GM18502 (cell line): ENCODE measurements at regions not wholly inside any gene's neighbourhood (a gene's known extent, or its start where the extent isn't known, plus 50 kb on each side); places are given as distances from the start of the nearest gene placed in this dataset.

Source experiments
- ATAC-seq: cut with Tn5 transposase; IDR thresholded peaks from one replicate; pipeline ENCODE4 v1.9.1; 2021; ENCODE audit warnings: mild to moderate bottlenecking; ENCODE audit not compliant: unreplicated experiment, poor library complexity

DNA sequence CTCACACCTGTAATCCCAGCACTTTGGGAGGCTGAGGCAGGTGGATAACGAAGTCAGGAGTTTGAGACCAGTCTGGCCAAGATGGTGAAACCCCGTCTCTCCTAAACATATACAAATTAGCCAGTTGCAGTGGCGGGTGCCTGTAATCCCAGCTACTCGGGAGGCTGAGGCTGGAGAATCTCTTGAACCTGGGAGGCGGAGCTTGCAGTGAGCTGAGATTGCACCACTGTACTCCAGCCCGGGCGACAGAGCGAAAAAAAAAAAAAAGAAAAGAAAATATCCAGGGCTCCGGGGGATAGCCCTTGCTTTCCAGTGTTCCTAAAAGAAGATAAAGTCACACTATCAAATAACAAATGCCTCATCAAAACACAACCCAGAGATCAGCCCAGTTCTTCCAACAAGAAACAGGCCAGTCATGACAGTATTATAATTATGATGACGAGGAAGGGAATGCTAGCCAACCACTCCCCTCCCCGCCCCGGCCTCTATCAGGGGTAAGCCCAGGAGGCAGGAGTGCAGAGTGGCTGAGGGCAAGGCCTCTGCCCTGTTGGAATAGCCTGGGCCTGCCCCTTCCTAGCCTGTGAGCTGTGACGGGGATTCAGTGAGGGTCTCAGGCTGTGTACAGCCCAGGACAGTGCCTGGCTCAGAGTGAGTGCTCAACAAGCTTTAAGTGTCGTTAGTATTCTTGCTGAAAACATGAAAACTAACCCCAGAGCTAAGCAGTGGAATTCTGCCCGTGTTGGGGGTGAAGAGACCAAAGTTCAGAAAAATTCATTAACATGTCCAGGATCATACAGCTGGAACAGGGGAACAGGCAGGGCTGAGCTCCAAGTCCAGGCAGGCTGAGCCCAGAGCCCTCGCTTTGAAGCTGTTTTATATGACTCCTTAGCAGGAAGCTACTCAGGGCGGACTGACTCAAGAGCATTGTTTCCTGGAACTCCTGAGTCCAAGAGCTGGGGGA, 54.3 kb downstream of the FAM241B start:
- no peak for ATAC-seq

DNA sequence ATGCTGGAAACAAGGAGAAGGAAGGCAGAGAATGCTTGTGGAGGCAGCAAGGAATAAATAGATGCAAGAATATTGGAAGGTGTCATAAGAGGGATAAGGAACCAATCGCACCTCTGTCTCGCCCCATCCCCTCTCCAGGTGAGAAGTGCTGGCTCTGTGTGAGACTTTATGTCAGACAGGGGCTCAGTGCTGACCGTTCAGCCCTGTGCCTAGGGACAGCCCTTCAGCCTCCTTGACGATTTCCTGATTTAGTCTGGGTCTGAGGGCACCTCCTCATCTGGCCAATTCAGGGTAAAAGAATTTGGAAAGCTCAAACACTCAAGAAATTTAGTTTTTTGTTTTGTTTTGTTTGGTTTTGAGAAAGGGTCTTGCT, 54.9 kb downstream of the FAM241B start:
- ATAC-seq = no peak

DNA sequence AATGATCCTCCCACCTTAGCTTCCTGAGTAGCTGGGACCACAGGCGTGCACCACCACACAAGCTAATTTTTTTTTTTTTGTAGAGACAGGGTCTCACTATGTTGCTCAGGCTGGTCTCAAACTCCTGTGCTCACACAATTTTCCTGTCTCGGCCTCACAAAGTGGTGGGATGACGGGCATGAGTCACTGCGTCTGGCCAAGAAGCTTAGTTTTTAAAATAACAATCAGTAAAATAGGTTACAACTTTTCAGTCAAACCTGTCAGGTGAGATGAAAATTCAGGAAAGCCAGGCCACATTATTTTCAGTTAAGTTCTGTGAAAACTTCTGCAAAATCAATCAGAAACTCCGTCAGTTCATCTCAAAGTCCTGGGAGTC, 55.4 kb downstream of the FAM241B start:
- ATAC-seq = no peak

- ATAC-seq = no peak
These were observed 55.9 kb downstream of the FAM241B start for GRCh38 chr10:69685802-69686585.

DNA sequence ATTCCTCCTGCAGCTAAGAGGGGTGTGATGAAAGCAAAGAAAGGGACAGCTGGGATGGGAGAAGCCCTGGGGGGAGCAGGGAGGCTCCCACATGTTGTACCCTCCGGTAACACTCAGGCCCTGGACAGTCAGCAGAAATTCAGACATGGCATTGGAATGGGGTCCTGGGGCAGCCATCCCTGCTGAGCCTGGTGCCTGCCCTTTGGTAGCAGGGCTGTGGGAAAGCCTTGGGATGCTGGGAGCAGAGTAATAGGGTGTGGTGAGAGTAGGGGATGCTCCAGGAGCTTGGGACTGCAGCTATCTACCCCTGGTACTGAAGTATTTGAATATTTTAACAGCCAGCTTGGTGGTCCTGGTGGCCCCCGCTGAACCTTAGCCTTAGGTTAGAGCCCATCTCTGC, 56.8 kb downstream of the FAM241B start:
- ATAC-seq = no peak

GRCh38 chr10:69687426-69687825, 57.4 kb downstream of the FAM241B start:
- no peak for ATAC-seq

- ATAC-seq = no peak
These were observed 62.2 kb downstream of the FAM241B start for GRCh38 chr10:69692267-69692666.

DNA sequence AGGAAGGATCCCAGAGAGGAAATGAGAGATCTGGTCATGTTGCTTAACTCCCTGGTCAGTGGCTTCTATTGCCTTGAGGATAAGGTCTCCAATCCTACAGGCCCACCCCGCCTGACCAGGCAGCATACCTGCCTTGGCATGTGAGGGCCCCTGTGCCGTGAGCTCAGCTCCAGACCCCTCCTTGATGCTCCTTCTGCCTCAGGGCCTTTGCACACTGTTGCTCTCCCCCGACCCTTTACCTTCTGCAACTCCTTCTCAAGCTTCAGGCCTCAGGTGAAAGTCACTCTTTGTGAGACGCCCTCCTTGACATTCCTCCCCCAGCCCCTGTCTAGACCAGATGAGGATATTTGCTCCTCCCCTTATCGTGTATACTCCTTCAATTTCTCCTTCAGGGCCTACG, 62.8 kb downstream of the FAM241B start:
- no peak for ATAC-seq

DNA sequence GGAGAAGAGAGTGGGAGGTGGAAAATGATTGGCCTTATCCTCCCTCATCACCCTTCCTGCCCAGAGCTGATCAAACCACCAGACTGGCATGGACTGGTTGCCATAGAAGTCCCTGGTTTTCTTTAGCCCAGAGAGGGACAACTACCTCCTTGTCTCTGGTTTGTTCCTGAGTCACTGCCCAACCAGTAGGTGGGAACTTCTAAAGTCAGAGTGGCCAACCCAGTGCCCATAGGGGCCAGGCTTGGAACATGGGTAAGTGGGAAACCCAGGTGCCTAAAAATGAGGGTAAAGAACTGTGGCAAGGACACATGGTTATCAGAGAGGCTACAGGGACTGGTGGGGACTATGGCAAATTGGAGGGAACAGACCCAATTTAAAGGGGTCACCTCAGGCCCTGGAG, 63.8 kb downstream of the FAM241B start:
- ATAC-seq = no peak

GRCh38 chr10:69696073-69696731, 66.2 kb downstream of the FAM241B start:
- no peak for ATAC-seq

DNA sequence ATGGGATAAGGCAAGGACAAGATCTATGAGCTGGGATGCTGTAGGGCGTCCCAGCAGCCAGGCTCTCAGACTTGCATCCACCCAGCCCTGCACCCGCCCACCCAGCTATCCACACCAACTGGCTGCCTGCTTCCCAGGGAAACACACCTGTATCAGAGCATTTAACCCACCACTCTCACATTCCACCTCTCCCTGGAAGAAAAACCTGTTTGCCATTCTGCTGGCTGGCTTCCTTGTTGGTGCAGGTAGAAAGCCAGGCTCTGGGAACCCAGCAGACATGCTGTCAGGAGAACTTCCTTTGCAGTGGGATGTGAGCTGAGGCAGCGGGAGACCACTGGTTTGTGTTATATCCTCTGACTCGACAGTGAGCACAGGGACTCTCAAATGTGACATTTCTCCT, 67.0 kb downstream of the FAM241B start:
- no peak for ATAC-seq

DNA sequence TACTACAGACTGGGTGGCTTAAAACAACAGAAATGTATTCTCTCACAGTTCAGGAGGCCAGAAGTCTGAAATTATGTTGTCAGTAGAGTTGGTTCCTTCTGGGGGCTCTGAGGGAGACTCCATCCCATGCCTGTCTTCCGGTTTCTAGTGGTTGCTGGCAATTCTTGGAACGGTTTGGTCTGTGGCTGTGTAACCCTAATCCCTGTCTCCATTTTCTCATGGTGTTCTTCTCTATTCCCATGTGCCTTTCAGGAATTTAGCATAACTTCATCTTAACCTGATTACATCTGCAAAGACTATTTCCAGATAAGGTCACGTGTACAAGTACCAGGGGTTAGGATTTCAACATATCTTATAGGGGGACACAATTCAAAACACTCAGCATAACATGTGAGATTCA, 73.2 kb downstream of the FAM241B start:
- no peak for ATAC-seq

DNA sequence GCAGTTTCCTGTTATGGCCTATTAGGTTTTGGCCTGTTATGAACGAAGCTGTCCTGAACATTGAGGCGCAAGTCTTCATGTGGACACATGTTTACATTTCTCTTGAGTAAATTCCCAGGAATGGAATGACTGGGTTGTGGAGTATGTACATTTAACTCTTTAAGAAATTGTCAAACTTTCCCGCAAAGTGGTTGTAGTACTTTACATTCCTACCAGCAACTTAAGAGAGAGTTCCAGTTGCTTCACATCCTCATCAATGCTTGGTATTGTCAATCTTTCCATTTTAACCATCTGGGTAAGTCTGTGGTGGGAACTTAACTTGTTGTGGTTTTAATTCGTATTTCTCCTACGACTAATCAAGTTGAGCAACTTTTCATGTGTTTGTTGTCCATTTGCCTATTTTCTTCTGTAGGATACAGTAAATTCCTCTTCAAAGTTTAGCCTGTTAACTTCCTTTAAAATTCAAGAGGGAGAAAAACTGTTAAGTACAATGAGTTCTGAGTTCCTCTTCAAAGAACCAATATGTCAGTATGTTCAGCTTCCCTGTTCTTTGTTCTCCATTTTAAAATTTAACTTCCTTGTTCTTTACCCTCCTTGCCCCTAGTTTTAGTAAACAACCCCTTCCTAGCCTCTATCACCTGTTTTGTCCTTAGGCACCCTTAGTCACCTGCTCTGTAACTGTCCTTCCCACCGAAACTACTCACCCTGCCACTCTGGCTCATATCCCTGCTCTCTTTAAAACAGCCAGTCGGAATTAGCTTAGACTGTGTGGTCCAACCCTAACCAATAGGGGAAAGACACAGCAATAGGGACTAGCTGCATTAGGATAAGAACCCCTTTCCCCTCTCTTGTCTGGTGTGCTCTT, 74.0 kb downstream of the FAM241B start:
- ATAC-seq = no peak

DNA sequence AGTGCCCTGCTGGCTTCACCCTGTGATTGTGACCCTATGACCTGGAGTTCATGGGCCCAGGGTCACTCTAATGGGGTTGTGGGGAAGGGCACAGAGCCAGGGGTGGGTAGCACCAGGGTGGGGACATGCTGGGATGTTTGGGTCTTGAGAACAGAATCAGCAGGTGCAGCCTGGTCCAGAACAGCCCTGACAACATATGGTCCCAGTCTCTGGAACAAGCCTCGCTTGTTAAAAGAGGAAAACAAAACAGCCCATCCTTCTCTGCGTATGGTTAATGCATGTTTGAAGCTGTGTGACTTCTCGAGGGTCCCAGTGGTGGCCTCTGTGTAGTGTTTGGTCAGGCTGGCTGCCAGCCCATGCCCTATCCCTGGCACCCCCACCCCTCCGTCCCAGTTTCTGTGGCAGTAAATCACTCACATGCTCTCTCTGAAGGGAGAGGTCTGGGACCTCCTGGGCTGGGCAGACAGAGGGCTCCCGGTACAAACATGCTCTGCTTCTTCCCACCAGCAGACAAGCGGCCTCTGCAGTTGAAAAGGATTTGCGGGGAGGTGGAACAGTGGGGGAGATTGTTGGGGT, 79.4 kb downstream of the FAM241B start:
- no peak for ATAC-seq

GRCh38 chr10:69710008-69710888, 80.2 kb downstream of the FAM241B start:
- no peak for ATAC-seq

- no peak for ATAC-seq
These were observed 82.3 kb downstream of the FAM241B start for GRCh38 chr10:69712342-69712741.

DNA sequence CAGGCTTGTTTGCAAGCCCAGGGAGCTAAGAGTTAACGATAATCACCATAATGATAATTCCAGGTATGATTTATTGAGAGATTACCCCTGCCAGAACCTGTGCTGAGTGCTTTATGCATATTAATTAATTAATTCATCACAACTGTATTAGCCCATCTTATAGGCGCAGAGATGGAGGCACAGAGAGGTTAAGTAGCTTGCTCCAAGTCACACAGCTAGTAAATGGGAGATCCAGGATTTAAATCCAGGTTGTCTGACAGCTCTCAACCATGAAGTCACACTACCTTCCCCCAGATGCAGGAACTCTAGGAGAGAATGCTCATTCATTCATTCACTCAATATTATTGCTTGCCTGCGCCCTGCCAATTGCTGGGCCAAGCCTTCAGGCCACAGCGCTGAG, 84.5 kb downstream of the FAM241B start:
- no peak for ATAC-seq

DNA sequence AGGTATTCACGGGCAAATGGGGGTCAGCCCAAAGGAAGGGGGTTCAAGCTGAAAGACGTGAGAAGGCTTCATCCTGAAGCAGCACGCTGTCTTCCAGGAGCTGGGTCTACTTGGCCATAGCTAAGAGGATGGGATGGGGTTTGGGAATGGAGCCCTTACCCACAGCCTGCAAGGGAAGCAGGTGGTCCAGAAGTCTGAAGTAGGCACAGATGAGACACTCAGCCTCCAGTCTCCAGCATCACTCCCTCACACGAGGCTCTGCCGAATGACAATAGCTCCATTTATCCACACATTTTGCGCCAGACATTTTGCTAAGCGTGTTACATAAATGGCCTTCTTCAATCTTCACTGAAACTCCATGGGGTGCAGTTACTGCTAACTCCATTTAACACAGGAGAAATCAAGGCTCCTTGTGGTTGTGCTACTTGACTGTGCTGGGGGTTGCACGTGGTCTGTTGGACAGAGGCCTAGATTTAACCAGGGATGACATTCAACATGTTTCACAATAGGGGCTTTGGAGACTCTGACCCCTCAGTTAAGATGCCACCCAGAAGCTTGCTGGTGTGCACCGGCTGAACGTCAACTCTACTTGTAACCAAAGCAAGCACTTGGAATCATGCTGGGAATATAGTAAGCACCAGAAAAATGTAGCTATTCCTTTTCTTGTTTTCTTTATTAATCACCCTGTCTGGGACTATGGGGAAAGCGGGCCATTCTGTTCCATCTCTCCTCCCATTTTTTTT, 85.3 kb downstream of the FAM241B start:
- ATAC-seq = no peak
